GM21360 (cell line): ENCODE measurements at regions not wholly inside any gene's neighbourhood (a gene's known extent, or its start where the extent isn't known, plus 50 kb on each side); places are given as distances from the start of the nearest gene placed in this dataset.

Source experiments
- ATAC-seq: cut with Tn5 transposase; IDR thresholded peaks from one replicate; pipeline ENCODE4 v1.9.1; 2021; ENCODE audit warnings: mild to moderate bottlenecking, moderate library complexity; ENCODE audit not compliant: unreplicated experiment

- no peak for ATAC-seq
Observed at GRCh38 chr17:77704048-77704815, 254.3 kb upstream of the TNRC6C start.

GRCh38 chr17:77706938-77707337 is 251.6 kb upstream of the TNRC6C start:
- ATAC-seq: no peak

DNA sequence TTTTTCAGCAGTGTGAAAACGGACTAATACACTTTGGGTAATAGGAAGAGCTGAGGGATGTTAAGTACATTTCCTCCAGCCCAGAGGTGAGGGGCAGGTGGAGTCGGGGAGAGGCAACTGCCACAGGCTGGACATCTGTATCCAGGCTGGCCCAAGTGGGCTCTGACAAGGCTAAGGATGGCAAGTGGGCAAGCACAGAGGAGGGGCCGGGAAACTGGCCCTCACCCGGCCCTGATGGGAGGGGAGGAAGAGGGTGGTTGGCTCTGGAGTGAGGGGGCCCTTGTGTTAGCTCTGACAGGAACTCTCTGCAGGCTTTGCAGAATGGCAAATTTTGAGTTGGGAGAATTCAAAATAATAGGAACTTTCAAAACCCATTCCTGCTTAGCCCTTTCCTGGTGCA is 251.0 kb upstream of the TNRC6C start:
- ATAC-seq: no peak

GRCh38 chr17:77708049-77708448 is 250.5 kb upstream of the TNRC6C start:
- ATAC-seq: no peak

- no peak for ATAC-seq
Observed at GRCh38 chr17:77708936-77709335, 249.6 kb upstream of the TNRC6C start.

GRCh38 chr17:77709594-77709993 is 248.9 kb upstream of the TNRC6C start:
- no peak for ATAC-seq

DNA sequence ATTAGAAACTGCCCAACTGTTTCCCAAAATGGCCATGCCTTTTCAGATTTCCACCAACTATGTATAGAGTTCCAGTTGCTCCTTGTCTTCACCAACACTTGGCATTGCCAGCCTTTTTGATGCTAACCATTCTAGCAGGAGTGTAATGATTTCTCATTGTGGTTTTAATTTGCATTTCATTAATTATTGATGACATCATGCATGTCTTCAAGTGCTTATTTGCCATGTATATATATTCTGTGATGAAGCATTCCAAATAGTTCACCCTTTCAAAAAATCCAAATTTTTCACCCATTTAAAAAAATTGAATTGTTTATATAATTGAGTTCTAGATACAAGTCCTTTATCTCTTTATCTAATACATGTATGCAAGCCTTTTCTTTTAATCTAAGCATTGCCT is 245.9 kb upstream of the TNRC6C start:
- ATAC-seq: no peak

DNA sequence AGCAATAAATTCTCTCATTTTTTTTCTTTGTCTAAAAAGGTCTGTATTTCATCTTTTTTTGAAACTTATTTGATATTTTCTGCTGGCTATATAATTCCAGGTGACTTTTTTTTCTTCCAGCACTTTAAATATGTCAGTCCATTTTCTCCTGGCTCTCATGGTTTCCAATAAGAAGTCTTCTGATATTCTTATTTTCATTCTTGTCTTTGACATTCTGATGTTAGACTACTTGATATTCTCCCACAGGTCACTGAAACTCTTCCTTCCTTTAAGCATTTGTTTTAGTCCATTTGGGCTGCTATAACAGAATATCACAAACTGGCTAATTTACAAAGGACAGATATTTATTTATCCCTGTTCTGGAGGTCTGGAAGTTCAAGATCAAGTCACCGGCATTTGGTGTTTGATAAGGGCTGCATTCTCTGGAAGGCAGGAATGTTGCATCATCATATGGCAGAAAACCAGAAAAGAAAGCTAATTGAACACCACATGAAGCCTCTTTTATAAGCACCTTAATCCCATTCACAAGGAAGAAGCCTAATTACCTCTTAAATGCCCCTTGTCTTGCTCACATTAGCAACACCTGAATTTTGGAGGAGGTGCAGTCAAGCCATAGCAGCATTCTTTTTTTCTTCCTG is 242.1 kb upstream of the TNRC6C start:
- ATAC-seq: no peak

- no peak for ATAC-seq
Observed at GRCh38 chr17:77717941-77718668, 240.4 kb upstream of the TNRC6C start.

DNA sequence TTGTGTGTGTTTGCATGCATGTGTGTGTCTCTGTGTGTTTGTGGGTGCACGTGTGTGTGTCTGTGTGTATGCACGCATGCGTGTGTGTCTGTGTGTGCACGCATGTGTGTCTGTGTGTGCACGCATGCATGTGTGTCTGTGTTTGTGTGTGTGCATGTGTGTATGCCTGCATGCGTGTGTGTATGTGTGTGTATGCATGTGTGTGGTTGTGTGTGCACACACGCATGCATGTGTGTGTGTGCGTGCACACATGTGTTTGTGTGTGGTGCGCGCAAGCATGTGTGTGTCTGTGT is 239.9 kb upstream of the TNRC6C start:
- ATAC-seq: no peak

DNA sequence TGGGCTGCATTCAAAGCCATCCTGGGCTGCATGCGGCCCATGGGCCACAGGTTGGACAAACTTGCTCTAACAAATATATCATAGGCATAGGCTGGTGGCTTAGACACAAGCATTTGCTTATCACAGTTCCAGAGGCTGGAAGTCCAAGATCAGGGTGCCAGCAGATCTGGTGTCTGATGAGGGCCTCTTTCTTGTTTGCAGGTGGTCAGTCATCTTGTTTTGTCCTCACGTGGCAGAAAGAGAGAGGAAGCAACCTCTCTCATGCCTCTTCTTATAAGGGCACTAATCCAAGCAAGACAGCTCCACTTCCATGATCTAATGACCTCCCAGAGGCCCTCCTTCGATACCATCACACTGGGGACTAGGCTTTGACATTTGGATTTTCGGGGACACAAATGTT is 238.7 kb upstream of the TNRC6C start:
- ATAC-seq: no peak

DNA sequence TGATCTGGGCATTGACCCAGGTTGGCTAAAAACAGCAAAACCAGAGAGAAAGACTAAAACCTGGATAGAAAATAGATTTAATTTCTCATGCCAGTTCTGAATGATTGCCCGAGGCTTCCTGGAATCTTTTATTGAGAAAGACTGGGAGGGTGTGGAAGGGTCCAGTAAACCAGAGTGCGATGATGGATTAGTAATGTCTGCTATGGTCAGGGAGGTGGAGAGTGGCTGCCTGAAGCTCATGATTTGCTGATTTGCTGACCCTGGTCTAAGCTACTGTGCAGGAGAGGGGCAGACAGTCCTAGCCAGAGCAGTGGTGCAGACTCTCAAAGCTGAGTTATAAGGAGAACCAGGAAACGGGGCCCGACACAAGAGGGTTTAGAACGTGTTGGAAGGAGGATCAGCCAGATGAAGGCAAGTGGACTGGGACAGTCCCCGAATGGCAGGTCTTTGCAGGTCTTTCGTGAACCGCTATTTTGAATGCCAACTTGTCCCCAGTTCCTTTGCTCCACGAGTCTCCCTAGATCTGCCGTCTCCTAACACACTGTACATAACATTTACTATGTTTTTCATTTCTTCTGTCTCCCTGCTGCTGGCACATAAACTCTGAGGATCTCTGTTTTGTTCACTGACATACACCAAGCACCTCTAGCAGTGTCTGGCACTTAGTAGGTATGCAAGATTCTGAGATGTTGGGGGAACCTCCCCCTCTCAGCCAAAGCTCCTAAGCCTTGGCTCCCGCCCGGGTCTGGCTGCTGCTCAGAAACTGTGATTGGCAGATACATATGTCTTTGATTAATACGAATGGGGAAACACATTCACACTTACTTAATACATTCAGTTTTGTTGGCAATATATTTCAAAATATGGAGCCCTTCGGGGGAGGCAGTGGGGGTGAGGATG is 237.3 kb upstream of the TNRC6C start:
- ATAC-seq: no peak

- no peak for ATAC-seq
Observed at GRCh38 chr17:77721846-77722160, 236.7 kb upstream of the TNRC6C start.

GRCh38 chr17:77722366-77722765 is 236.1 kb upstream of the TNRC6C start:
- no peak for ATAC-seq

DNA sequence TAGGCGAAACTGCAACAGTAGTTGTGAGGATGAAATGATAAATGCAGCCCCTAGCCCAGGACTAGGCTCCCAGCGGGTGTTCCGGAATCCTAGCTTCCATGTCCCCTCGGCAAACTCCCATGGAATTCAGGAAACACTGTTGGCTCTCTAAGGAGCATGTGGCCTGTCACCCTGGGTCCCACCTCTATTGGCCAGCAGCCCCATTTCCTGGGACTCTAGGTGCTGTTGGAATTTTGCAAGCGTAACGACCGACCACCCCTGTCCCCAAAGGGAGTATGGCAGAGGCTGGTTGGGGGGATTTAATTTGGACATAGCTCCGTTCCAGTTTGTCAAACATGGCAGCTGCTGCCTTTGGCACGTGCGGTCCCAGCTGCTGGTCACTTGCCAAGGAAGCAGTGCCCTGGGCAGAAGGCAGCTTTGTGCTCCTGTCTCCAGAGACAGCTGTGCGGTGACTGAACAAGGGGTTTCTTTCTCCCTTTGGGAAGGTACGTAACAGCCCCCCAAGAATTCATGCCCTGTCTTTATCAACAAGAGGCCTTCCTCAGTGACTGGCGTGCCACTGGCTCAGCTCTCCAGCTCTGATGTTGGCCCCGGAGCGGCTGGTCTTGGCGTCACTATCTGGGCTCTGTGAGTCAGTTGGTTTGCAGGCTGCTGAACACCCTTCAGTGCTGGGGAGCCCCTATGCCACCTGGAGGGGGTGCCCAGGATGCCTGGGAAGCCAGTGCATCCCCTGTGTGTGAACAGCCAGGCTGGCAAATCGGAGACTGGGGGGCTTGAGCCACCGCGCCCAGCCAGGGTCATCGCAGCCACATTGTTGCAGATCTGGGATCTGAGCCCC is 235.2 kb upstream of the TNRC6C start:
- no peak for ATAC-seq

DNA sequence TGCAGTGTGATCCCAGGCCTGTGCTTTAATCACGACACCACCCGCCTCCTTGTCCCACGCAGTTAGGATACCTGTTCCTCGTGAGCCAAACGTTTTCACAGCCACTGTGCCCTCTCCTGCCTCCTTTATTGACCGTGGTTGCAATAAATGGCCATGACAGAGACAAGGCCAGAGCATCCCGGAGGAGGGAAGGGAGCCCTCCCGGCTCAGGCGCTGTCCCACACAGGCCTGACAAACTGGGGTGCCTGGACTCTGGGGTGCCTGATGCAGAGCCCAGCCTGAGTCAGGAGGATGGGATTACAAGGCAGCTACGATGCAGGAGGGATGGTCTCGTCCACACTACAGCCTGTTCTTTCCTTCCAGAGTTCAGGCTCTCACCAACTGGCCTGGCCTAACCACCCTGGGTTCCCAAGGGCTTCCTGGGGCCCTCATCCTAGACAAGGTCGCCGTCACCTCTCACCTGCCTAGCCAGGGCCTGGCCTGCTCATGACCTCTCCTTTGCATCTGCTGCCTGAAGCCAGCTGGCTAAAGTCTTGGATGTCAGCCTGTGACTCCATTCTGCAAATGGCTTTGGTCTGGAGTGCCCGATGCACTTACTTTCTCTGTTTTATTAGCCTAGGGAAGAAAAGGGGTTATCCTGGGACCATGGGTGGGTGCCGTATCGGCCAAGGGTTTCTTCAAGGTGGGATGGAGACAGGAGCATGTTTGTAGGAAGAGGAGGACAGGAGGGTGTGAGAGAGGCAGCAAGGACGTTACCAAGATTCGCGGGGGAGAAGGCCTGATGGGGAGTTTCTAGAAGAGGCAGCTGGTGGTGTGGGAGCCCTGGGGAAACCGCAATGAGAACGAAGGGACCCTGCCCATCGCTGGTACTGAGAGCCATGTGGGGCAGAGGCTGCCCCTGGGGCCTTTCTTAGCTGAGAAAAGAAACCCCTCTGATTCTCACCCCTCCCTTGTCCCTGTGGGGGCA is 234.3 kb upstream of the TNRC6C start:
- ATAC-seq: no peak

- no peak for ATAC-seq
Observed at GRCh38 chr17:77724876-77725615, 233.5 kb upstream of the TNRC6C start.

- ATAC-seq: no peak
Observed at GRCh38 chr17:77725846-77726245, 232.7 kb upstream of the TNRC6C start.

DNA sequence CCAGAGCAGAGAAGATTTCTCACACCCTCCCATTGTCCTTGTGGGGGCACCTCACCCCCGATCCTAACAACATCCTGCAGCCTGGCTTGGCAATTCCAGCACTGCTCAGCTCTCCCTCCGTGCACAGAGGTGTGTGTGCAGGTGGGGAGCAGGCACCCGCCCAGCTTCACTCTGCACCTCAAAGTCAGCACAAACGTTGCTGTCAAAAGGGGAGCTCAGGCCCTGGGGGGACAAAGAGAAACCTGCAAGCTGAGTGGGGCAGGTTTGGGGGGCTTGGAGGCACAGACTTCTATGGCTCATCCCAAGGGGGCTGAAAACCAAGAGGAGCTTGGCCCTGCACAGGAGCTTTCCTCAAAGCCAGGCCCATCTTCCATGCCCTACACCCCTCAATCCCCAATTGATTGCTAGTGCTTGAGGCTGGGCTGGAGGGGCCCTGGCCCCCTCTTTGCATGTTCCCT is 231.9 kb upstream of the TNRC6C start:
- ATAC-seq: no peak
